ENCODE measurements at regions not wholly inside any gene's neighbourhood (a gene's known extent, or its start where the extent isn't known, plus 50 kb on each side); places are given as distances from the start of the nearest gene placed in this dataset.
"Not testable (repeated sequence)": the region's sequence is repeated elsewhere in the genome, so short reads cannot be mapped to it uniquely, and the experiment has no call there.

DNA sequence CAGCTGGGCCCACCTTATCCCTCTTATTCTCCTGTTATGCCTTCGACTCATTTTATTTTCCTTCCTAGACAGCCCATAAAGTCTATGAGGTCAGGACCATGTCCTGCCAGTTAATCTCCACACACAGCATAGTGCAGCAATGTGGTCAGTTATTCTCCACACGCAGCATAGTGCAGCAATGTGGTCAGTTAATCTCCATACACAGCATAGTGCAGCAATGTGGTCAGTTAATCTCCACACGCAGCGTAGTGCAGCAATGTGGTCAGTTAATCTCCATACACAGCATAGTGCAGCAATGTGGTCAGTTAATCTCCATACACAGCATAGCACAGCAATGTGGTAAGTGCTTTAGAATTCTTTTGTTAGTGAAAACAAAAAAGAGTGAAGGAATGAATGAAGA, 77.8 kb downstream of the TEX36 start:
- DNase-seq = no peak

DNA sequence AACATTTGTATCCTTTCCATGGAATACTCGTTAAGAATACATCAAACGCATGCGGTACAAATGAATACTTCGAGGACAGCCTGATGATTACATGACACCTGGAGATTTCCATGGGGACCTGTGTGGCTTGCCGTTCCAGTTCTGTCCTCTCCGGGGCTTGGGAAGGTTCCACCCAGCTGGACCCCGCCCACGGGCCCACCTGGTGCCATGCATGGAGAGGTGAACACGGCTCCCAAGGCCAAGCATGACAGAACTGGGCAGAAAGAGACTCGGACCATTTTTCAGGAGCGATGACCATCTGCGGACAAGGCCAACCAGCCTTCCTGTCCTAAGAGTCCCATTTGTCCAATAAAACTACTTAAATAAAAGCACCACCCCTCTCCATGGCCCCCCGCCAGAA, 80.1 kb downstream of the TEX36 start:
- DNase-seq = no peak

DNA sequence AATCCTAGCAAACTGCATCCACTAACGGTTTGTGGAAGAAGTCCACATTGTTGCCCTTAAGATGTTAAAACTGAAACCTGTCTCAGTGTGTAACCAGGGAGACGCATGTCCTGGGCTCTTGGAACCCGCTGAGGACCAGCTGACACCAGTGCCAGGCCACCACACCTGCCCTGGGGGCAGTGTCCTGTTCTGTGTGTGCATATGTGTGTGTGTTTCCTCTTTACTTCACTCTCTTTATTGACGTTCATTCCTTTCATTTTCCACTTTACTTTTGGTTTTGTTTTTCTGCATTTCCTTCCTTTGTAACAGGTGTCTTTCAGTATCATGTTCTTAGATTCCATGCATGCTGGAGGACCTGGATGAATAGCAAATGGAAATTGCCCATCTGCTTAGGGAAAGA, 83.8 kb downstream of the TEX36 start:
- DNase-seq = no peak

DNA sequence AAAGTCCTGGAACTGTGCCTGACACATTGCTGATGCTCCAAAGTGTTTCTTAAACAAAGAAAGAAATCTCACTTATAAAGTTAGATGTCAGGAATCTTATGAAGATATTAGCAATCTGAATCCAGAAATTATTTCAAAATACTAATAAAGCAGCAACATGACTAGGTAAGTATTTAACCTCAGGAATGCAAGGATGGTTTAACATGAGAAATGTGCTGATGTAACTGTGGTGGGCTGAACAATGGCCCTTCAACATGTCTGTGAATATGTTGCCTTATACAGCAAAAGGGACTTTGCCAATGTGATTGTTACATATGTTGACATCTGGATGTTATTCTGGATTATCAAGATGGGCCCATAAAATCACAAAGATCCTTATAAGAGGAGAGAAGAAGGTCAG, 87.1 kb downstream of the TEX36 start:
- DNase-seq = no peak

DNA sequence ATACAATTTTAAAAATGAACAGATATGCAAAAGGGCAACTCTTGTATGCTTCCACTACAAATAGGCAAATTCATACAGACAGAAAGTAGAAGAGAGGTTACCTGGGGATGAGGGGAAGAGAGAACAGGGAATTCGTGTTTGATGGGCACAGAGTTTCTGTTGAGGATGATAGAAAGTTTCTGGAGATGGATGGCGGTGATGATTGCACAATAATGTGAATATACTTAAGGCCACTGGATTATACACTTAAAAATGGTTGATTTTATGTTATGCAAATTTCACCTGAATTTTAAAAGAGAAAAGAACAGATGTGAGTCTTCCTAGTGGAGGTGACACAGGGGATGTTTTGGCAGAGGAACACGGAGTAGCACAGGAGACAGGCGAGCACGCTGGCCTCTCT, 89.3 kb downstream of the TEX36 start:
- no peak for DNase-seq

DNA sequence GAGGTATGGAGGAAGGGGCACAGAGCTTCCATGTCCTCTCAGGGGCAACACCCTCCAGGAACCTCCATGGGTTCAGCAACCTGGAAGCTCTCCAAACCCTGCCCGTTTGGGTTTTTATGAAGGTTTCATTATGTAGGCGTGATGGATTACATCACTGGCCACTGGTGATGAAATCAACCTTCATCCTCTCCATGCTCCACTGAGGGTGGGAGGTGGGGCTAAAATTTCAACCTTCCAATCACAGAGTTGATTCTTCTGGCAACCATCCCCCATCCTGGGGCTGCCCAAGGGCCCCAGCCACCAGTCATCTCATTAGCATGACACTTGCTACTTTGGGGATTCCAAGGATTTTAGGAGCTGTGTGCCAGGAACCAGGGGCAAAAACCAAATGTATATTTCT, 90.1 kb downstream of the TEX36 start:
- no peak for DNase-seq

DNA sequence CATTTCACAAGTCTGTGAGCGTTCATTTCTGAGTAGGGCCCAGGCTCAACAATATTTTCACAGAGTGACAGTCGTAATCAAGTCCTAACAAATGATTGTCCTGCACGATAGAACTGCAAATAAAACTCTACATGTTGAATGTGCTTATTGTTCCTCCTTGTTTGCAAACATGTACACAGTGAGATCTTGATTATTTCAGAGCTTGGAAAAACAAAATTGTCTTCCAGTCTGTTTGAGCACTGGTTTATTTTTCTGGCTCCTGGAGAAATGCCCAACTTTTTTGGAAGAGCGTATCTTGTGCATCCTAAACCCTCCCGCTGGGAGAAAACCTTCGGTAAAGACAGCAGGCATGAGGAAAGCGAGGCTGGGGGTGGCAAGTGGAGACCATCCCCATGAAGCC, 91.1 kb downstream of the TEX36 start:
- DNase-seq = no peak

DNA sequence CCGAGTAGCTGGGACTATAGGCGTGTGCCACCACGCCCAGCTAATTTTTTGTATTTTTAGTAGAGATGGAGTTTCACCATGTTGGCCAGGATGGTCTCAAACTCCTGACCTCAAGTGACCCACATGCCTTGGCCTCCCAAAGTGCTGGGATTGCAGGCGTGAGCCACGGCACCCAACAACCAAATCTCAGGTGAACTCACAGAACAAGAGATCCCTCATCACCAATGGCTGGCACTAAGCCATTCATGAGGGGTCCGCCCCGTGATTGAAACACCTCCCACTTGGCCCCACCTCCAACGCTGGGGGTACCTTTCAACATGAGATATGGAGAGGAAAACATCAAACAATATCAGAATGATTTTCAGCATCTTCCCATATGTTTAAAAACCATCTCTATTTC, 94.2 kb downstream of the TEX36 start:
- DNase-seq = not testable (repeated sequence)

DNA sequence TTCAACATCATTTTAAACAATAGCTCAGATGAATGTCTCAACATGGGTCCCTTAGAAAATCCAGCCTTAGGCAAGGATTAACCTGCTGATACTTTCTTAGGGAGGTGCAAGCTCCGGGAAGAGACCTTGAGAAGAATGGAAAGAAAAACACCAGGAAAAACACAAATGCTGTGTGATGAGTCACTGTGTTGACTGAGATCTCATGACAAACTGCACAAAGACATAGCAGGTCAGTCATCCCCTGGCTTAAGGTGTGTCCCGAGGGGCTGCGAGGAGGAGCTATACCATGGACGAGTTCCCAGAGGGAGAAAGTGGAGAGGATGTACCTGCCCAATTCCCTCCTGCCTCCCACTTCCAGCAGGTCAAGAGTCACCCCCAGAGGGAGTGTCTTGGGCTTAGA, 98.0 kb downstream of the TEX36 start:
- no peak for DNase-seq

DNA sequence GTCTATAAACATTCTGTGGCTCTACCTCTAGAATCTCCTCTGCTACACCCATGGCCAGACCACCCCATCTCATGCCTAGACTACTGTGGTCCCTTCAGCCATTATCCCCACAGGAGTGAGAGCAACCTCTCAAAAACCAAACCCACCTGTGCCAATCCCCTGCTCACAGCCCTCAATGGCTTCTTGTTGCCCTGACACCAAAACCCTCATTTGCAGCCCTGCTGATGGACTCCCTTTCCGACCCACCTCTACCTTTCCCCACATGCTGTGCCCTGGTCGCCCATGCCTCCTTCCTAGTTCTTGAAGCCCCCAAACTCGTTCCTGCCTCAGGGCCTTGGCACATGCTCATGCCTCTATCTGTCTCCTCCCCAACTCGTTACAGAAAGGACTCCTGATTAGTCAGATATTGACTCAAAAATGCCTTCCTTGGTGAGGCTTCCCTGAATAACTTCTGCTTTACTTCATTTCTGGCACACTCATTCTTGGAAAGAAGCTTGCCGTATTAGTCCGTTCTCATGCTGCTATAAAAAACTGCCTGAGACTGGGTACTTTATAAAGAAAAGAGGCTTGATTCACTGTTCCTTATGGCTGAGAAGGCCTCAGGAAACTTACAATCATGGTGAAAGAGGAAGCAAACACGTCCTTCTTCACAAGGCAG, 104.2 kb downstream of the TEX36 start:
- DNase-seq = no peak

DNA sequence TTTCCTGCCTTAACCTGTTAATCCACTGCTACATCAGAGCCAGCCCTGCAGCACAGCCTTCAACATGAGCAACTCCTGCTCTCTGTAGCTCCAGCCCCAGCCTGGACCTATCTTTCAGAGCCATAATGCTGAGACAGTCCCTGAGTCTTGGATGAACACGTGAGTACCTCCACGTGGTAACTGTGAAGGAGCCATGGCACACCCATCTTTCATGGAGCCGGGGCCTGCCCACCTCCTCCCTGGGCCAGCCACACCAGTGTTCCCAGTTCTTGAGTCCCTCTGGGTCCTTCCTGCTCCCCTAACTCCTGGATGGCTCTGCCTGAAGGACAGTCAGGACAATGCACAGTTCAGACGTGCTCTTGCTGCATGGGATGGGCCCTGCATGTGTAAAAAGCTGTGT, 107.1 kb downstream of the TEX36 start:
- no peak for DNase-seq

DNA sequence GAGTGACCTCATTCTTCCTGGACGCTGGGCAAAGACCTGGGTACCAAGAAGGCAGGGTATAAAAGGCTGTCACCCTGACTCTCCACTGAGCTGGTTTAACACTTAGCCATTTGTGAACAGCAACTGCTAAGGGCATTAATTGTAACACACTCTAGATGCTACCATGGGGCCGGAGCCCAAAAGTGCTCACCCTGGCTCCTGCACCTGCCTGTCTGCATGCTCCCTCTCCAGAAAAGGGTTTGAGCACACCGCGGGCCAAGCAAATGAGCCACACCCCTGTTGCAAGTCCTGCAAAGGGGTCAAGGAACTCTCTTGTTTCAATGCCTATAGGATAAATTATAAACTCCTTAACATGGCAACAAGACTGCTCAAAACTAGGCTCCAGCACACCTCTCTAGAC, 114.8 kb downstream of the TEX36 start:
- no peak for DNase-seq

DNA sequence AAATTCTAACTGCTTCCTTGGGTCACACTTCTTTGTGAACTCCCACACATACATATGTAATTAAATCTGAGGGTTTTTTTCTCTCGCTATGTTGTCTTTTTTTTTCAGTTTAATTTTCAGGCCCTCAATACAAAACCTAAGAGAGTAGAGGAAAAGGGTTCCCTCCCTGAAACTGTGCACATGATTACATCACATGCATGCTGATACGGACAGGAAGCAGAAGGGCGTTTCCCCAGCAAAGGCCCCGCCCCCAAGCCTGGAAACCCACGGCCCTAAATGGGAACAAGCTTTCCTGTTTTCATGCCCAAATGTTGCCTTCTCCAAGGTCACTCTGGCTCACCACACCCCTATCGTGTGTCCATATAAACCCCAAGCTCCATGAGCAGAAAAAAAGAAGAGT, 115.4 kb downstream of the TEX36 start:
- DNase-seq = no peak

DNA sequence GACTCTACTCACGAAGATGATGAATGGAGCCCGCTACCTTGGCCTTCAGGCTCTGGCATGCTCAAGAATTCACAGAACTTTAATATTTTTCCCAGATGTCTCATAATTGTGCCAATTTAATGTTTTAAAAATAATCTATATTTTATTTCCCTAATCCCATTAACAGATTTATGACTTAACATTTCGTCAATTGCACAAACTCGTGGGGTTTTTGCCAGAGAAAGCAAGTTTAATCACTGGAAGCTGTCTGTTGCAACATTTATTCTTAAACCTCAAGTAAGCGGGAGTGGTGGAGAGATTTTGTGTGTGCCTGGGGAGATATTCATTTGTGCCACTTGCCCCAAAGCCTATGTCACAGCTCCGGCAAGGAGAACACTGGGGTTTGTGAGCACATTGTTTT, 117.9 kb downstream of the TEX36 start:
- no peak for DNase-seq

DNA sequence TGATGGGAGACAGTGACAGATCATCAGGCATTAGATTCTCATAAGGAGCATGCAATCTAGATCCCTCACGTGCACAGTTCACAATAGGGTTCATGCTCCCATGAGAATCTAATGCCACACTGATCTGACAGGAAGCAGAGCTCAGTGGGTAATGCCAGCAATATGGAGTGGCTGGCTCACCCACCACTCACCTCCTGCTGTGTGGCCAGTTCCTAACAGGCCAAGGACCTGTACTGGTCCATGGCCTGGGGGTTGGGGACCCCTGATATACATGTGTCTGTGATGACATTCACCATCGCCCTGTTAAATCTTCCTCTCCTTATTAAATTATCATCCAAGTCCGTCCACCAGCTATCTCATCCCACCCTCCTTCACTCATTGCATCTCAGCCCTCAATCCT, 118.4 kb downstream of the TEX36 start:
- no peak for DNase-seq

DNA sequence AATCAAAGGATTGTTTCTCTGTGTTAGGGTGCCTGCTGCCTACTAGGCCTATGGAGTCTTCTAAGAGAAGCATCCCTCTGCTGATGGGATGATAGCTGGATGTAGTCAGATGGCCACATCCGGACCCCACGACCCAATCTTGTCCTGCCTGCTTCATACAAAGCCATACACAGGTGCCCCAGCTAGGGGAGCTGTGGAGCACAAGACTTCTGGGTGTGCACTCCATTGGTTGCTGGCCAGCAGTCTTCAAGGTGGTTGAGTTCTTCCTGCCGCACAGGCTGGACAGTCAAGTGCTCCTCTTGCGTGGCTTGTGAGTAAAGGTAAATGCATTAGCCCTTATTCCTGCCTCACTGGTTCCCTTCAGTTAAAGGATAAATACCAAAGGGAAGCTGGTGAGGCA, 120.2 kb downstream of the TEX36 start:
- no peak for DNase-seq

DNA sequence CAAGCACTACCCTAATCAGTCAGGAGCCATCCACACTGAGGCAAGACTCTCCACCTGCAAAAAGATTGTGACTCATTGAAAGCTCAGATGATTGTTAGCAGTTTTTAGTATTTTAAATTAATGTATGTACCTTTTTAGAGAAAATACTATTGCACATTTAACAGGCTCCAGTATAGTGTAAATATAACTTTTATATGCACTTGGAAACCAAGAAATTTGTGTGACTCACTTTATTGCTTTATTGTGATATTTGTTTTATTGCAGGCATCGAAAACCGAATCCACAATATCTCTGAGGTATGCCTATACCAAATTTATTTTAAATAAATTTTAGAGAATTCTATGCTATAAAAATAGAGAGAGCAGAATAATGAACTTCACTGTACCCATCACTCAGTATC, 122.0 kb downstream of the TEX36 start:
- DNase-seq = no peak

DNA sequence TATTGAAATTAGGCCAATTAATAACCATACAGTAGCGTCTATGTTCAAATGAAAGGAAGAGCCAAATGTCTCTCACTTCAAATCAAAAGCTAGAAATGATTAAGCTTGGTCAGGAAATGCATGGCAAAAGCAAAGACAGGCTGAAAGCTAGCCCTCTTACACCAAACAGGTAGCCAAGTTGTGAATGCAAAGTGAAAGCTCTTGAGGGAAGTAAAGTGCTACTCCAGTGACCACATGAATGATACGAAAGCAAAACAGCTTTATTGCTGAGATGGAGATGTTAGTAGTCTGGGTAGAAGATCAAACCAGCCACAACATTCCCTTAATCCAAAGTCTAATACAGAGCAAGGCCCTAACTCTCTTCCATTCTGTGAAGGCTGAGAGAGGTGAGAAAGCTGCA, 123.8 kb downstream of the TEX36 start:
- DNase-seq = no peak

DNA sequence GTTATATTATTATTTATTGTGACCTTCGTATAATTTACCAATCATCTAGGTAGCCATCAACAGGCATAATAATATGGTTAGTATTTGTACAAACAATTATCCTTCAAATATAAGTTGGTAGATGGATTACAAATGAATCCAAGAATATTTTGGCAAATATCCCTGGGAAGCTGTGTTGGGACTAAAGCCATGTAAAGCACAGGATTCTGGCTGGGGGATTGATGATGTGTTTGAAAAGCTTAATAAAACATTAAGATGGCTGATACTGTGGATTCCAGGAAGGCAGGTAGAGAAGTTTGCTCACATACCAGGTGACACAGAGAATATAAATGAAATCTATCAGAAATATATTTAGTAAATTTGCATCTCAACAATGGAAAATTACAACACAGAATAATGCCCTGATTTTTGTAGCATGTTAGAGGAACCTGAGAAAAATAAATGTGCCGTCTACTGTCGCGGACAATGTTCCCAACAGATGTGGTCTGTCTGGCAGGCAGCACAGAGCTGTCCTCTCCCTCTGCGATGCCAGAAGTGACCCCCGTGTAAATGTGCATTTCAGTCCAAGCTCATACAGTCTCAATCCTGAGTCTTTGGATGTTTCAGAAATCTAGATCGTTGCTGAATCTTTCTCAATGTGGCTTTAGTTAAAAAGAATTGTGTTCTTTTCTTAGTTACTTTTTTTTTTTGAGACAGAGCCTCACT, 125.0 kb downstream of the TEX36 start:
- DNase-seq = no peak

DNA sequence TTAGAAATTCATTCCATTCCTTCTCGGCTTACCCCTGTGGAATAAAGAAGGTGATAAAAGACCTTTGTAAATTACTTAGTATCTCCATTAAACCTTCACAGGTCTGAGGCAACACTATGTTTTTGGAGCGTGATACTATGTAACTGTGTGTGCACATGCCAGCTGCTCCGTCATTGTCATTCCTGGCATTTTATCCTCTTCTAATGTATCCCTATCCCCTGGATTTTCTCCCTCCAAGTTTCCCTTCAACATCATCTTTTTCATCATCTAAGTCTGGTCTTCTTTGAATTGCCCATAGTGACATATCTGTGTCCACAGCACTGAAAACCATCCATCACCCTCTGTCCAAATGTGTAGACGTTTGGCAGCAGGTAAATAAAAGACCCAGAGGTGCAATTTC, 125.7 kb downstream of the TEX36 start:
- DNase-seq = no peak

DNA sequence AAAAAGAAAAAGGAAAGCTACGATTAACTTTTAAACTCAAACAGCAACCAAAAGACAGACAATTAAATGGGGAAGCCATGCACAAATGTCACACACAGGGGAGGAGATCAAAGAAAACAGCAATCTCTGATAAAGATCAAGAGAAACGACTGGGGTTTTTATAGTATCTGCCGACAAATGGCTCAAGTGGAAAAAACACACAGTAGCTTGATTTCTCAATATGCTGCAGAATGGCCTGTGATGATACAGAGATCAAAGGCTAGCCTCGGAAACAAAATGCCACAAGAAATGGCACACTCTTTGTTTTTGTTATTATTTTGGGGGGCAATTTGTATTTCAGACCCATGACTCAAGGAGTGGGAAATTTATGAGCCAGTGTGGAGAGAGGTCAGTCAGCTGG, 126.1 kb downstream of the TEX36 start:
- DNase-seq = no peak

DNA sequence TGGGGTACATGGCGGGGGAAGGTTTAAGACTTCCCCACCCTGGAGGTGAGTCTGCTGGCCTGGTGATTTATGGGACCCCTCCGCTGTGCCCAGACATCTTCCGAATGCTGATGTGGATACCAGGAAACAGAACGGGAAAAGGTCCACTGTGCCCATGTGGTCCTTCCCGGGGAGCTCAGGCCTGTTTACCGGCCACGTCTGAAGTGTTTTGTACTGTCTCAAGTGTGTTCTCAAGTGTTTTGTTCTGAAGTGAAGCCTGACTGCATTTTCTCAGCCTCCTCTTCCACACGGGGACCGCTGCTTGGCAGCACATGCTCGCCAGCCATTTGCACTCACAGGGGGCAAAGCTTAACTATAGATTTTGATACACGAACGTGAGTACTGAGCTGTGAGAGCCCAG, 127.2 kb downstream of the TEX36 start:
- no peak for DNase-seq

DNA sequence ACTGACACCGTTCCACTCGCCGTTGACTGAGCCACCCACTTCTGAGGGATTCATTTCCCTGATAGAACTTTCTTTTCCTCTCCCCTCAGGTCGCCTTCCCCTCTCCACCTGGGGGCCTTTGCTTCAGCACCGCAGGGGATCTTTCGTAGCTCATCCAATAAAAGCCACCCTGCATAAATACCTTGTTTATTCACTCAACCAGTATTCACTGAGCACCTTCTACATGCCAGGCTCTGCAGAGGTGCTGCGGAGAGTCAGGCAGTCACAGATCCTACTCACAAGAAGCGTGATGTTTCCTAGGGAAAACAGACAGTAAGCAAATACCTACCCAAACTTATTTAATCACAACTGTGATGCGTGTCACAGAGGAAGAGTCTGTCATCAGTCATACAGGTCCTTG, 127.7 kb downstream of the TEX36 start:
- no peak for DNase-seq

DNA sequence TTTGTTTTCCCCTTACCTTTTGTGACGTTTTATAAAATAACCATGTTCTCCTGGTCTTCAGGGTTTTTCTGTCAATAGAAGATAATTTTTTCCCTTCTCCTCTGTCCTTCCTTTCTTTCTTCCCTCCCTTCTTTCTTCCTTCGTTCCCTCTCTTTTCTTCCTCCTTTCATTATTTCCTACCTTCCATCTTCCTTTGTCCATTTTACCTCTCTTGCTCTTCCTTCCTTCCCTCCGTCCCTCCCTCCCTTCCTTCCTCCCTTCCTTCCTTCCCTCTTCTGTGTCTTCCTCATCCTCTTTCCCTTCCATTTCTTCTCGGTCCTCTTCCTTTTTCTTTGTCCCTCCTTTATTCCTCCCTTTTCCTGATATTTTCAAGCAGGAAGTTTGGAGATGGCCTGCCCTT, 128.2 kb downstream of the TEX36 start:
- DNase-seq = no peak

DNA sequence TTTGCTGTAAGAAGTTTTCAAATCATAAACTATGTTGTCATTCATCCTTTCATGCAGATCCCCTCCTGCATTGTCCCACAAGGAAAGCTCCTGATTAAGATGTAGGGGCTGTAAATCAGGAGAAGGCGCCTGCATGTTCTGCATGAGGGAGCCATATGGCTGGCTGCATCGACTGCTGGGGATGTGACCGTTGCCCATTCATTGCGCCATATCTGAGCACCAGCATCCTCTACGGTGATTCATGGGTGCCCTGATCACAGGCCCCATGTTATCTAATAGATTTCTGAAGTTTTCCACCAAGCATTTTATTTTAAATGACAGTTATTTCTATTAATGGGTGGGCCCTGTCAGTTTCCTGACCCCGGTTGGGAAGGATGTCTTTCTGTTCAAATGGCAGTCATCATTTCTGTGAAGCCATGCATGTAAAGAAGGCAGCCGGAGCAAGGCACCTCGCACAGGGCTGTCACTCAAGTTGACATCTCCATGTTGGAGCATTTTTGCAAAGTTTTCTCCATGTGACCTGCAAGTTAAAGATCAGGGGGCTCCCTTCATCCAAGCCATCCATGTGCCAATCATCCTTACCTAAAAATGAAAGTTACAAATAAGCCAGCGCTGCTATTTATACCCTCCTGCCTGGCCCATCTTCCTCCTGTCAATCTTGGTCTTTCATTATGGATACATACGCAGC, 128.8 kb downstream of the TEX36 start:
- DNase-seq = no peak

Data from inflammatory macrophage treated with lipopolysaccharide for 4 hours (primary cell).